ENCODE measurements at regions not wholly inside any gene's neighbourhood (a gene's known extent, or its start where the extent isn't known, plus 50 kb on each side); places are given as distances from the start of the nearest gene placed in this dataset.

DNA sequence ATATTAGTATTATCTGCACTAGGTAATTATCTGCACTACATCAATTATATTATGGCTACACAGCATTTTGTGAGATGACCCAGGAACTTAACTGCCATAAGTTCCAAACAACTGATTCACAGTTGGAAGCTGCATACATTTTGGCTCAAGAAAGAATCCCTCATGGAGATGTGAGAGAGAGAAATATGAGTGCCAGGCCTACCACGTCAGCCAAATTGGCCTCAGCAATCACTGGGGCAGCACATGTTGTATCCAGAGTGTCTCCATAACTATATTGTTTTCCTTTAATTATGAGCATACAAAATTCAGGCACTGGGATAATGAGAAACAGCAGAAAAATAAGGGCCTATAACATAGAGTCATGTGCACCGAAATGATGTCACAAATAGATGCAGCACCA, 174.2 kb upstream of the DMD start:
- DNase-seq: no peak
- Histone ChIP-seq H3K4me1 (ENCODE audit: control insufficient read depth, insufficient read depth, low read length) (no peaks in the 10 kb centered on the region), H3K27ac (ENCODE audit: low read length) (no peak overlapping the region), H3K9me3 (ENCODE audit: control insufficient read depth, insufficient read depth, low read length) (no peaks in the 10 kb centered on the region), H3K4me3 (ENCODE audit: low read length) (no peak overlapping the region), H3K27me3 (ENCODE audit: control insufficient read depth, insufficient read depth, low read length) (no peaks in the 10 kb centered on the region), H3K36me3 (ENCODE audit: control insufficient read depth, insufficient read depth, low read length) (no peaks in the 10 kb centered on the region)
- ATAC-seq: no peak
- TF ChIP-seq, protein P1, sequence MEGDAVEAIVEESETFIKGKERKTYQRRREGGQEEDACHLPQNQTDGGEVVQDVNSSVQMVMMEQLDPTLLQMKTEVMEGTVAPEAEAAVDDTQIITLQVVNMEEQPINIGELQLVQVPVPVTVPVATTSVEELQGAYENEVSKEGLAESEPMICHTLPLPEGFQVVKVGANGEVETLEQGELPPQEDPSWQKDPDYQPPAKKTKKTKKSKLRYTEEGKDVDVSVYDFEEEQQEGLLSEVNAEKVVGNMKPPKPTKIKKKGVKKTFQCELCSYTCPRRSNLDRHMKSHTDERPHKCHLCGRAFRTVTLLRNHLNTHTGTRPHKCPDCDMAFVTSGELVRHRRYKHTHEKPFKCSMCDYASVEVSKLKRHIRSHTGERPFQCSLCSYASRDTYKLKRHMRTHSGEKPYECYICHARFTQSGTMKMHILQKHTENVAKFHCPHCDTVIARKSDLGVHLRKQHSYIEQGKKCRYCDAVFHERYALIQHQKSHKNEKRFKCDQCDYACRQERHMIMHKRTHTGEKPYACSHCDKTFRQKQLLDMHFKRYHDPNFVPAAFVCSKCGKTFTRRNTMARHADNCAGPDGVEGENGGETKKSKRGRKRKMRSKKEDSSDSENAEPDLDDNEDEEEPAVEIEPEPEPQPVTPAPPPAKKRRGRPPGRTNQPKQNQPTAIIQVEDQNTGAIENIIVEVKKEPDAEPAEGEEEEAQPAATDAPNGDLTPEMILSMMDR (IDR thresholded peaks at IDR 0.05): no peak
- H3K27me3 Mint-ChIP-seq (ENCODE audit: low read depth in 2 of 2): no peaks in the 10 kb centered on the region
- WGBS (ENCODE audit: insufficient coverage): 71% methylated on average over 1 of the region's 2 CpGs
- no peaks in the 10 kb centered on the region for H3K4me1 Mint-ChIP-seq
- no peaks in the 10 kb centered on the region for H3K36me3 Mint-ChIP-seq
- no peak overlapping the region for H3K27ac Mint-ChIP-seq
- peaks cover 2 to 14% of the 10 kb centered on the region in 2 donors for H3K9me3 Mint-ChIP-seq
- intact Hi-C loops (cut with micrococcal nuclease): no loop called here
- no peak overlapping the region for H3K4me3 Mint-ChIP-seq

DNA sequence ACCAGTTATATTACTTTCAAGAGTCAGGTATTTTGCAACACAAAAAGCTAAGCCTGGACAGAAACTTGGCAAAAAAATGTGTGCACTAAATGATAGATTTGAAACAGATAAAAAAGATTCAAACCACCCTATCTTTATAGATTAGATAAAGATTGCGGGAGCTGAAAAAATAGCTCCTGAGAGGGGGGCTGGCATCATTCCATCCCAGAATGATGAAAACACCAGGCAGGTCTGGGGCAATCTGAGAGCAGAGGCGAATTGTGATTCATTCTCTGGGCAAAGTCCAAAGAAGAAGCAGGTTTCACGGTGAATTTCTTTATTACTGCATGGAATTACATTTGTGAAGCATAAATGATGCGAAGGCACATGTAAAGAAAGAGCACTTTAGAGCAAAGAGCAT, 168.5 kb upstream of the DMD start:
- DNase-seq (no peak), ATAC-seq (no peak)
- no peaks in the 10 kb centered on the region for H3K9me3 ChIP-seq (ENCODE audit: control insufficient read depth, insufficient read depth, low read length)
- Mint-ChIP-seq H3K36me3 (no peaks in the 10 kb centered on the region), H3K27me3 (ENCODE audit: low read depth in 2 of 2) (no peaks in the 10 kb centered on the region), H3K27ac (no peak overlapping the region), H3K4me1 (no peaks in the 10 kb centered on the region), H3K9me3 (peaks cover 0 to 6% of the 10 kb centered on the region in 2 donors), H3K4me3 (no peak overlapping the region)
- intact Hi-C loops (cut with micrococcal nuclease): no loop called here
- no peak overlapping the region for H3K4me3 ChIP-seq (ENCODE audit: low read length)
- no peaks in the 10 kb centered on the region for H3K36me3 ChIP-seq (ENCODE audit: control insufficient read depth, insufficient read depth, low read length)
- H3K27ac ChIP-seq (ENCODE audit: low read length): no peak overlapping the region
- 85% methylated on average over 3 of the region's 4 CpGs for WGBS (ENCODE audit: insufficient coverage)
- TF ChIP-seq, protein P1 (IDR thresholded peaks at IDR 0.05): no peak
- H3K4me1 ChIP-seq (ENCODE audit: control insufficient read depth, insufficient read depth, low read length): no peaks in the 10 kb centered on the region
- no peaks in the 10 kb centered on the region for H3K27me3 ChIP-seq (ENCODE audit: control insufficient read depth, insufficient read depth, low read length)

DNA sequence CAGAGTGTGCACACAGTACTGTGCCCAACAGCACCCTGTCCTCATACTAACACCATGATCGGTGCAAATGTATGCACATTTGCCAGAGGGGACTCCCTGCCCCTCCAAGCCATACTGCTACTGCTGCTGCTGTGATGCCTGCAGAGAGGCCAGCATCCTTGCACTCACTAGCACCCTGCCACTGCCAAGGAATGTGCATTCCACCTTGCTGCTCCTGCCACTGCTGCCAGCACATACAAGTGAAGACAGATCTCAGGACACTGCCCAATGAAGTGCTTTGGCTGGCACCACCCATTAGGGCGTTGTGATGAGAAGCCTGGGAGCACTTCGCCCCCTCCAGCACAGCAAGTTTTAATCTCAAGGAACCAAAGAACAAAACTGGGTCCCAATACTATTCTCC, 146.3 kb upstream of the DMD start:
- peaks cover 14% of the 10 kb centered on the region for H3K36me3 Mint-ChIP-seq
- no peak for ATAC-seq
- intact Hi-C loops (cut with micrococcal nuclease): no loop called here

DNA sequence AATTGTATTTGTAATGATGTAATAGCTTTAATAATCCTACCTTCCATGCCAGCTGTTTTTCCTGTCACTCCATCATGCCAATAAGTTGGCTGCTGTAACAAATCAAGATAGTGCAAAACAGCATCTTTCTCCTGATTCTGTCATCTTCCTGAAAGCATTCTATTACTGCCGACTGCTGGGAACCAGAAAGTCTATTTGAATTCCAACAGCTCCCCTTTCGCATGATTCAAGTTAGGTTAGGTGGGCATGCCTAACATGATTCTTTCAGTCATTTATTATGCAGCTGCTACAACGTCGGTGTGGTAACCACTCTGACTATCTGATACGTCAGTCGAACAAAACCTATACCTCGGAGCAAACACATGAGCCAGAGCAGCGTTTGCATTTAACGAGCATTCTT, 127.9 kb upstream of the DMD start:
- intact Hi-C loops (cut with micrococcal nuclease): no loop called here

More for the DNA sequence above, 146.3 kb upstream of the DMD start:
- peaks cover 4% of the 10 kb centered on the region for H3K9me3 ChIP-seq (ENCODE audit: control insufficient read depth, insufficient read depth, low read length)
- Mint-ChIP-seq H3K27me3 (ENCODE audit: low read depth in 2 of 2) (no peaks in the 10 kb centered on the region), H3K4me3 (no peak overlapping the region), H3K9me3 (peaks cover 7 to 17% of the 10 kb centered on the region in 2 donors), H3K27ac (no peak overlapping the region), H3K4me1 (no peaks in the 10 kb centered on the region)
- TF ChIP-seq, protein P1 (IDR thresholded peaks at IDR 0.05): no peak
- no peaks in the 10 kb centered on the region for H3K36me3 ChIP-seq (ENCODE audit: control insufficient read depth, insufficient read depth, low read length)
- no peak overlapping the region for H3K4me3 ChIP-seq (ENCODE audit: low read length)
- no peaks in the 10 kb centered on the region for H3K4me1 ChIP-seq (ENCODE audit: control insufficient read depth, insufficient read depth, low read length)
- H3K27ac ChIP-seq (ENCODE audit: low read length): no peak overlapping the region
- H3K27me3 ChIP-seq (ENCODE audit: control insufficient read depth, insufficient read depth, low read length): no peaks in the 10 kb centered on the region
- 83% methylated on average over 3 of the region's 3 CpGs for WGBS (ENCODE audit: insufficient coverage)
- no peak for DNase-seq

More for the DNA sequence above, 127.9 kb upstream of the DMD start:
- no peaks in the 10 kb centered on the region for H3K36me3 Mint-ChIP-seq
- Histone ChIP-seq H3K9me3 (ENCODE audit: control insufficient read depth, insufficient read depth, low read length) (no peaks in the 10 kb centered on the region), H3K4me3 (ENCODE audit: low read length) (no peak overlapping the region), H3K27ac (ENCODE audit: low read length) (no peak overlapping the region), H3K27me3 (ENCODE audit: control insufficient read depth, insufficient read depth, low read length) (no peaks in the 10 kb centered on the region), H3K36me3 (ENCODE audit: control insufficient read depth, insufficient read depth, low read length) (no peaks in the 10 kb centered on the region), H3K4me1 (ENCODE audit: control insufficient read depth, insufficient read depth, low read length) (no peaks in the 10 kb centered on the region)
- WGBS (ENCODE audit: insufficient coverage): 63% methylated on average over 9 of the region's 9 CpGs
- no peaks in the 10 kb centered on the region for H3K27me3 Mint-ChIP-seq (ENCODE audit: low read depth in 2 of 2)
- TF ChIP-seq, protein P1 (IDR thresholded peaks at IDR 0.05): no peak
- no peak overlapping the region for H3K27ac Mint-ChIP-seq
- H3K4me1 Mint-ChIP-seq: no peaks in the 10 kb centered on the region
- no peak for ATAC-seq
- DNase-seq: no peak
- H3K4me3 Mint-ChIP-seq: no peak overlapping the region
- H3K9me3 Mint-ChIP-seq: peaks cover 0 to 11% of the 10 kb centered on the region in 2 donors
